ENCODE measurements at regions not wholly inside any gene's neighbourhood (a gene's known extent, or its start where the extent isn't known, plus 50 kb on each side); places are given as distances from the start of the nearest gene placed in this dataset.

GRCh38 chr12:115249671-115250278 is 565.8 kb upstream of the TBX3 start:
- in situ Hi-C loops (cut with MboI; ENCODE audit: low pct_unique_long_range_greater_than_20kb, low sequenced_read_pairs): no loop called here
- DNase-seq: no peak

GRCh38 chr12:115245020-115245419 is 561.0 kb upstream of the TBX3 start:
- DNase-seq: no peak
- in situ Hi-C loops (cut with MboI; ENCODE audit: low pct_unique_long_range_greater_than_20kb, low sequenced_read_pairs): no loop called here

- DNase-seq: no peak
- in situ Hi-C loops (cut with MboI; ENCODE audit: low pct_unique_long_range_greater_than_20kb, low sequenced_read_pairs): no loop called here
Measured at GRCh38 chr12:115243933-115244628, 560.1 kb upstream of the TBX3 start.

- in situ Hi-C loops (cut with MboI; ENCODE audit: low pct_unique_long_range_greater_than_20kb, low sequenced_read_pairs): no loop called here
- no peak for DNase-seq
Measured at GRCh38 chr12:115240251-115240650, 556.3 kb upstream of the TBX3 start.

GRCh38 chr12:115235880-115236279 is 551.9 kb upstream of the TBX3 start:
- DNase-seq: no peak
- in situ Hi-C loops (cut with MboI; ENCODE audit: low pct_unique_long_range_greater_than_20kb, low sequenced_read_pairs): no loop called here

GRCh38 chr12:115233891-115234543 is 550.0 kb upstream of the TBX3 start:
- in situ Hi-C loops (cut with MboI; ENCODE audit: low pct_unique_long_range_greater_than_20kb, low sequenced_read_pairs): no loop called here
- DNase-seq: no peak

- in situ Hi-C loops (cut with MboI; ENCODE audit: low pct_unique_long_range_greater_than_20kb, low sequenced_read_pairs): no loop called here
- DNase-seq: no peak
Measured at GRCh38 chr12:115232455-115233156, 548.6 kb upstream of the TBX3 start.

- no peak for DNase-seq
- in situ Hi-C loops (cut with MboI; ENCODE audit: low pct_unique_long_range_greater_than_20kb, low sequenced_read_pairs): no loop called here
Measured at GRCh38 chr12:115230606-115231005, 546.6 kb upstream of the TBX3 start.

- no peak for DNase-seq
Measured at GRCh38 chr12:115229517-115229916, 545.5 kb upstream of the TBX3 start.

GRCh38 chr12:115228434-115228833 is 544.5 kb upstream of the TBX3 start:
- DNase-seq: no peak
- in situ Hi-C loops (cut with MboI; ENCODE audit: low pct_unique_long_range_greater_than_20kb, low sequenced_read_pairs): no loop called here

More at GRCh38 chr12:115229517-115229916, 545.5 kb upstream of the TBX3 start:
- in situ Hi-C loops (cut with MboI; ENCODE audit: low pct_unique_long_range_greater_than_20kb, low sequenced_read_pairs): no loop called here

- in situ Hi-C loops (cut with MboI; ENCODE audit: low pct_unique_long_range_greater_than_20kb, low sequenced_read_pairs): no loop called here
- no peak for DNase-seq
Measured at GRCh38 chr12:115227137-115227615, 543.2 kb upstream of the TBX3 start.

GRCh38 chr12:115225845-115226244 is 541.9 kb upstream of the TBX3 start:
- in situ Hi-C loops (cut with MboI; ENCODE audit: low pct_unique_long_range_greater_than_20kb, low sequenced_read_pairs): no loop called here
- DNase-seq: no peak

- in situ Hi-C loops (cut with MboI; ENCODE audit: low pct_unique_long_range_greater_than_20kb, low sequenced_read_pairs): no loop called here
- no peak for DNase-seq
Measured at GRCh38 chr12:115223991-115224390, 540.0 kb upstream of the TBX3 start.

- in situ Hi-C loops (cut with MboI; ENCODE audit: low pct_unique_long_range_greater_than_20kb, low sequenced_read_pairs): no loop called here
- DNase-seq: no peak
Measured at GRCh38 chr12:115223322-115223721, 539.3 kb upstream of the TBX3 start.

- in situ Hi-C loops (cut with MboI; ENCODE audit: low pct_unique_long_range_greater_than_20kb, low sequenced_read_pairs): no loop called here
- DNase-seq: no peak
Measured at GRCh38 chr12:115222220-115222619, 538.2 kb upstream of the TBX3 start.

GRCh38 chr12:115216301-115216700 is 532.3 kb upstream of the TBX3 start:
- in situ Hi-C loops (cut with MboI; ENCODE audit: low pct_unique_long_range_greater_than_20kb, low sequenced_read_pairs): no loop called here
- no peak for DNase-seq

- in situ Hi-C loops (cut with MboI; ENCODE audit: low pct_unique_long_range_greater_than_20kb, low sequenced_read_pairs): no loop called here
- no peak for DNase-seq
Measured at GRCh38 chr12:115215544-115215943, 531.6 kb upstream of the TBX3 start.

GRCh38 chr12:115213538-115214016 is 529.6 kb upstream of the TBX3 start:
- in situ Hi-C loops (cut with MboI; ENCODE audit: low pct_unique_long_range_greater_than_20kb, low sequenced_read_pairs): no loop called here
- no peak for DNase-seq

- in situ Hi-C loops (cut with MboI; ENCODE audit: low pct_unique_long_range_greater_than_20kb, low sequenced_read_pairs): no loop called here
- DNase-seq: no peak
Measured at GRCh38 chr12:115213118-115213517, 529.1 kb upstream of the TBX3 start.

- in situ Hi-C loops (cut with MboI; ENCODE audit: low pct_unique_long_range_greater_than_20kb, low sequenced_read_pairs): no loop called here
Measured at GRCh38 chr12:115212356-115212755, 528.4 kb upstream of the TBX3 start.

More at GRCh38 chr12:115212356-115212755, 528.4 kb upstream of the TBX3 start:
- no peak for DNase-seq
